Stomach (tissue), 8 donors: ENCODE measurements at regions not wholly inside any gene's neighbourhood (a gene's known extent, or its start where the extent isn't known, plus 50 kb on each side); places are given as distances from the start of the nearest gene placed in this dataset.

Experiments used
- DNase-seq, 2 donors: peaks; one replicate each; pipeline versions ENCODE4 v3.0.0 to v3.0.0-alpha.2; 2013 to 2019
- H3K27ac ChIP-seq, 5 donors: fragments of 200-600 bp in 4 of 5; sonication (generic) in 4 of 5; one replicate each; pipeline ENCODE4 v1.5.1; 2013 to 2019; ENCODE audit warnings: mild to moderate bottlenecking in 1 of 5, moderate library complexity in 1 of 5
- H3K27me3 ChIP-seq, 3 donors: fragments of 200-600 bp; sonication (generic); one replicate each; pipeline ENCODE4 v1.5.1; 2017 to 2019; ENCODE audit warnings: mixed run types in 1 of 3
- H3K36me3 ChIP-seq, 4 donors: fragments of 200-600 bp; sonication (generic); 1 replicate in 3 of 4; 2 replicates in 1 of 4; pipeline ENCODE4 v1.5.1; 2016 to 2019
- H3K4me1 ChIP-seq, 4 donors: fragments of 200-600 bp; sonication (generic); one replicate each; pipeline ENCODE4 v1.5.1; 2016 to 2019
- H3K4me3 ChIP-seq, 4 donors: fragments of 200-600 bp; sonication (generic) in 3 of 4; one replicate each; pipeline ENCODE4 v1.5.1; 2016 to 2019; ENCODE audit warnings: mild to moderate bottlenecking in 1 of 4
- H3K9me3 ChIP-seq, 4 donors: fragments of 200-600 bp; sonication (generic); one replicate each; pipeline ENCODE4 v1.5.1; 2016 to 2019
- EP300 ChIP-seq: sonication (generic); formaldehyde crosslinking; IDR thresholded peaks from one replicate; pipeline ENCODE4 v1.6.1; 2017; ENCODE audit warnings: antibody characterized with exemption
- POLR2A ChIP-seq, 4 donors: fragments of 450-650 bp; IDR thresholded peaks; one replicate each; pipeline ENCODE4 v1.6.1; 2016; ENCODE audit warnings: antibody characterized with exemption in 4 of 4, control low read depth in 2 of 4, mild to moderate bottlenecking in 1 of 4, moderate library complexity in 1 of 4
- POLR2AphosphoS5 ChIP-seq, 3 donors: sonication (generic); formaldehyde crosslinking; IDR thresholded peaks; one replicate each; pipeline ENCODE4 v1.6.1; 2016; ENCODE audit warnings: antibody characterized with exemption in 3 of 3
- WGBS, 5 donors: extraction: QIAGEN DNeasy Blood & Tissue Kit in 3 of 5; methylation state at CpG; one replicate each; pipeline versions ENCODE4 v1.1.5 to v1.1.7; 2013 to 2018; 5-methylcytosine and 5-hydroxymethylcytosine counted together
- intact Hi-C: fragments of 100-400 bp; cut with DNase I; formaldehyde crosslinking; loops from one replicate; pipeline ENCODE4 v1.15.1; 2023; ENCODE audit warnings: low total_unique reads
- TF ChIP-seq, protein P1 (sequence below), 7 experiments: fragments of 450-650 bp in 4 of 7; fragments of 200-600 bp in 3 of 7; sonication (generic) in 3 of 7; IDR thresholded peaks; one replicate each; pipeline ENCODE4 v1.5.1; 2016 to 2019; ENCODE audit warnings: antibody characterized with exemption in 7 of 7, control low read depth in 2 of 7, mild to moderate bottlenecking in 1 of 7
- donor health status: healthy with polysubstance abuse.
- donor health status: Bipolar disorder and iron deficiency.
- donor health status: healthy.

DNA sequence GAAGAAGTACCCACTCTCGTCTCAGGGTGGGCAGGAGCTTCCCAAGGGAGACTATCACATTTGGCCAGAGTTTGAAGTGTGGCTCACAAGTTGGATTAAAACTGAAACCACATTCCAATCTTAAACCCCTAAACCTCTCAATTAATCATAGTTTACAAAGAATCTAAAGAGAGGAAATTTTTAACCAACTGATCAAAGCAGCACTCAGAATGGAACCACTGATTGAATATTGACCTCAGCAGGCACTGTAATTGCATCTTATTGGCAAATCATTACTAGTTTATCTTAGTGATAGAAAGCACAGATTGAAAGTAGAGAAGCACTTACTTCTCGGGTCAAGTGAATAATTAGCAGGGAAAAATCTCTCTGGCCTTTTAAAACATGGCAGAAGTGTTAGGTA lies 491.6 kb downstream of the TOX3 start:
- Histone ChIP-seq H3K27ac (no peak overlapping the region), H3K36me3 (no peaks in the 10 kb centered on the region), H3K4me1 (no peaks in the 10 kb centered on the region), H3K9me3 (peaks cover 0 to 3% (median 0%) of the 10 kb centered on the region in 4 donors), H3K4me3 (no peak overlapping the region), H3K27me3 (no peaks in the 10 kb centered on the region)
- no peak for TF ChIP-seq POLR2AphosphoS5 (IDR thresholded peaks at IDR 0.05)
- no peak for TF ChIP-seq POLR2A (IDR thresholded peaks at IDR 0.05)
- TF ChIP-seq EP300 = no peak
- TF ChIP-seq, protein P1, sequence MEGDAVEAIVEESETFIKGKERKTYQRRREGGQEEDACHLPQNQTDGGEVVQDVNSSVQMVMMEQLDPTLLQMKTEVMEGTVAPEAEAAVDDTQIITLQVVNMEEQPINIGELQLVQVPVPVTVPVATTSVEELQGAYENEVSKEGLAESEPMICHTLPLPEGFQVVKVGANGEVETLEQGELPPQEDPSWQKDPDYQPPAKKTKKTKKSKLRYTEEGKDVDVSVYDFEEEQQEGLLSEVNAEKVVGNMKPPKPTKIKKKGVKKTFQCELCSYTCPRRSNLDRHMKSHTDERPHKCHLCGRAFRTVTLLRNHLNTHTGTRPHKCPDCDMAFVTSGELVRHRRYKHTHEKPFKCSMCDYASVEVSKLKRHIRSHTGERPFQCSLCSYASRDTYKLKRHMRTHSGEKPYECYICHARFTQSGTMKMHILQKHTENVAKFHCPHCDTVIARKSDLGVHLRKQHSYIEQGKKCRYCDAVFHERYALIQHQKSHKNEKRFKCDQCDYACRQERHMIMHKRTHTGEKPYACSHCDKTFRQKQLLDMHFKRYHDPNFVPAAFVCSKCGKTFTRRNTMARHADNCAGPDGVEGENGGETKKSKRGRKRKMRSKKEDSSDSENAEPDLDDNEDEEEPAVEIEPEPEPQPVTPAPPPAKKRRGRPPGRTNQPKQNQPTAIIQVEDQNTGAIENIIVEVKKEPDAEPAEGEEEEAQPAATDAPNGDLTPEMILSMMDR (IDR thresholded peaks at IDR 0.05) = no peak
- DNase-seq = no peak
- intact Hi-C loops = no loop called here
- WGBS, 5 donors = 48 to 56% (median 52%) methylated on average over 2 of the region's 2 CpGs

DNA sequence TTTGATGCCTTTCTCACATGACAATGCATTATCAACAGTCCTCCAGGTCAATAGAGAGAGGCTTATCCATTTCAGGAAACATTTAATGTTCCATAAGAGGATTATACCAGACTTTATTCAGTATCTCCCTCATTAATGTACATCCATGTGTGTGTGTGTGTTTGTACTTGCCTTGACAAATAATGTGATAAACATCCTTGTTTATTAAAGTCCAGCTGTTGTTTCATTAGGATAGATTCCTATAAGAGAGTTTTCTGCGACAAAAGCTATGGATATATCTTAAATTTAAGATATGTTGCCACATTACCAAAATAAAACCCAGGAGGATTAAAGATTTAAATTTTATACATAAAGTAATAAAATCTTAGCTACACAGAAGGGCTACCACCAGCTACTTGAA lies 492.6 kb downstream of the TOX3 start:
- H3K4me3 ChIP-seq = no peak overlapping the region
- TF ChIP-seq EP300 = no peak
- TF ChIP-seq, protein P1 (IDR thresholded peaks at IDR 0.05) = no peak
- no peak for TF ChIP-seq POLR2AphosphoS5 (IDR thresholded peaks at IDR 0.05)
- TF ChIP-seq POLR2A (IDR thresholded peaks at IDR 0.05) = no peak

DNA sequence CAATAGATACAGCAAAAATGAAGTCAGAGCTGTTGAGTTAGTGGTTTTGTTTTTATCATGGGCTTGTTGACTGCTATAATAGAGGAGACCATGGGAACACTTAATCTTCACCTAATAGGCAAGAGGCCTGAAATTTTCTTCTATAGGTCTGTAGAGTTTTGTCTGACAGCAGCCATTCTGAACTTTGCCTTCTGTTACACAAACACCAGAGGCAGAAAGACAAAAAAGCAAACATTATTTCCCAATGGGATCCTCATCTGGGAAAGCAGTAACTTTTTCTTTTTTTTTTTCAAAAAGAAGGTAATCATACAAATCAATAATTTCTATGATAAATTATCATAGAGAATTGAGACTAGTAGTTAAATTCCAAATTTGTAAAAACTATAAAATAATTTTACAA lies 494.1 kb downstream of the TOX3 start:
- no peaks in the 10 kb centered on the region for H3K36me3 ChIP-seq
- TF ChIP-seq POLR2A (IDR thresholded peaks at IDR 0.05) (no peak), EP300 (no peak), POLR2AphosphoS5 (IDR thresholded peaks at IDR 0.05) (no peak)
- TF ChIP-seq, protein P1 (IDR thresholded peaks at IDR 0.05) = no peak
- no peak overlapping the region for H3K4me3 ChIP-seq
- H3K4me1 ChIP-seq = no peaks in the 10 kb centered on the region
- DNase-seq = no peak
- intact Hi-C loops = no loop called here
- H3K27ac ChIP-seq = no peak overlapping the region
- H3K27me3 ChIP-seq = no peaks in the 10 kb centered on the region
- peaks cover 0 to 3% (median 0%) of the 10 kb centered on the region in 4 donors for H3K9me3 ChIP-seq

More for the DNA sequence above, 492.6 kb downstream of the TOX3 start:
- Histone ChIP-seq H3K36me3 (no peaks in the 10 kb centered on the region), H3K9me3 (peaks cover 0 to 3% (median 0%) of the 10 kb centered on the region in 4 donors), H3K4me1 (no peaks in the 10 kb centered on the region), H3K27me3 (no peaks in the 10 kb centered on the region), H3K27ac (no peak overlapping the region)
- no peak for DNase-seq
- intact Hi-C loops = no loop called here
- 68 to 86% (median 78%) methylated on average over 1 of the region's 1 CpG for WGBS, 5 donors

DNA sequence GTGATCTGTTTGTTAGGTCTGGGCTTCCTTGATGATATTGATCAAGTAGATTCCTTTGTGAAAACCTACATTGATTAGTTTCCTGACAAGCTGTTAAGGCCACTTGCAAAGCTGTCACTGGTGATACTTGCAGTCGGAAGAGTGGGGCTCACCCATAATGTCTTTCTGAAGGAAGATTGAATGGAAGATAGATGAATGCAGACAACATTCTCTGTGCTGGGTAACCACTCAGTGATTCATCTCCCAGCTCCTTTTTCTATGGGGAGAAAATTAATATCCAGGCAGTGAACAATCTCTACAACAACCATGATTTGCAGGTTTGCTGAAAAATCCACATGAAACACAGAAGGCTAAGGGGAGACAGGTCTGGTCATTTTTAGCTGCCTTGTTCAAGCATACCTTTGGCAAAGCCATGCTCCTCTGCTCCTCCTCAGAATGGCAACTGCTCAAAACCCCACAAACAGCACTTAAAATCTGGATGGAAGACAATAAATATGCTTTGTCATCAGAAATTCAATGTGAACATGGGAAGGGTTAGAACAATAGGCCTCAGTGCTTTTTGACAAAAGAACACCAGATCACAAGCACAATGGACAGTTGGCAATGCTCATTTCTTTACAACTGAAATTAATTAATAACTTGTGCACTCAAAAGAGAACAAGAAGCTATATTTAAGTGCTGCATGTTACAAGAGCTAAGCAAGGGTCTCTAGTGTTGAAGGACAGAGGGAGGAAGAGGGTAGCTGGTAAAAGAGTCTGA lies 495.4 kb downstream of the TOX3 start:
- 78 to 94% (median 85%) methylated on average over 1 of the region's 1 CpG for WGBS, 5 donors
- no peak overlapping the region for H3K27ac ChIP-seq
- no peaks in the 10 kb centered on the region for H3K36me3 ChIP-seq
- intact Hi-C loops = no loop called here
- peaks cover 0 to 6% (median 1%) of the 10 kb centered on the region in 4 donors for H3K9me3 ChIP-seq
- no peaks in the 10 kb centered on the region for H3K27me3 ChIP-seq
- no peaks in the 10 kb centered on the region for H3K4me1 ChIP-seq
- no peak overlapping the region for H3K4me3 ChIP-seq
- no peak for TF ChIP-seq POLR2A (IDR thresholded peaks at IDR 0.05)
- no peak for TF ChIP-seq EP300
- TF ChIP-seq, protein P1 (IDR thresholded peaks at IDR 0.05) = no peak
- TF ChIP-seq POLR2AphosphoS5 (IDR thresholded peaks at IDR 0.05) = no peak
- DNase-seq = no peak
